ENCODE measurements at regions not wholly inside any gene's neighbourhood (a gene's known extent, or its start where the extent isn't known, plus 50 kb on each side); places are given as distances from the start of the nearest gene placed in this dataset.

GRCh38 chr6:91317247-91317835, 730.5 kb upstream of the MAP3K7 start:
- no peak for DNase-seq
- Histone ChIP-seq H3K79me2 (ENCODE audit: insufficient read depth, low read length) (no peaks in the 10 kb centered on the region), H3K36me3 (replicated peaks in 1 of 2; ENCODE audit: control insufficient read depth in 1 of 2, insufficient read depth in 2 of 2, low read length in 2 of 2) (no peaks in the 10 kb centered on the region), H4K20me1 (ENCODE audit: insufficient read depth, low read length) (no peaks in the 10 kb centered on the region), H2AFZ (ENCODE audit: insufficient read depth, low read depth, low read length, poor library complexity, severe bottlenecking) (no peak overlapping the region), H3K4me1 (ENCODE audit: control insufficient read depth in 1 of 2, insufficient read depth in 2 of 2, low read length in 2 of 2) (no peaks in the 10 kb centered on the region), H3K4me3 (replicated peaks in 1 of 3; ENCODE audit: low read depth in 2 of 3, low read length in 3 of 3) (no peak overlapping the region), H3K4me2 (replicated peaks; ENCODE audit: extremely low read depth, low read length, poor library complexity, severe bottlenecking) (no peak overlapping the region), H3K27me3 (ENCODE audit: control insufficient read depth in 2 of 2, insufficient read depth in 2 of 2, low read length in 2 of 2) (no peaks in the 10 kb centered on the region), H3K9me3 (replicated peaks in 1 of 2; ENCODE audit: control insufficient read depth in 1 of 2, insufficient read depth in 1 of 2, low read length in 2 of 2) (no peaks in the 10 kb centered on the region), H3K9ac (ENCODE audit: insufficient read depth, low read length, poor library complexity, severe bottlenecking) (no peak overlapping the region), H3K27ac (ENCODE audit: low read depth in 1 of 2, low read length in 2 of 2) (no peak overlapping the region)
- H3K27me3 Mint-ChIP-seq (ENCODE audit: low read depth in 3 of 3): peaks cover 0 to 4% (median 0%) of the 10 kb centered on the region in 3 donors
- no peak overlapping the region for H3K27ac Mint-ChIP-seq
- WGBS (ENCODE audit: insufficient coverage): no CpG with 5 or more reads among the region's 2 CpGs
- peaks cover 0 to 2% (median 0%) of the 10 kb centered on the region in 7 donors for H3K9me3 Mint-ChIP-seq
- H3K4me1 Mint-ChIP-seq: no peaks in the 10 kb centered on the region
- H3K36me3 Mint-ChIP-seq: no peaks in the 10 kb centered on the region
- no peak for TF ChIP-seq CTCF (IDR thresholded peaks at IDR 0.05)
- intact Hi-C loops (cut with micrococcal nuclease): no loop called here
- no peak overlapping the region for H3K4me3 Mint-ChIP-seq

GRCh38 chr6:91310178-91310577, 723.3 kb upstream of the MAP3K7 start:
- no peak for TF ChIP-seq CTCF (IDR thresholded peaks at IDR 0.05)
- peaks cover 0 to 2% (median 0%) of the 10 kb centered on the region in 7 donors for H3K9me3 Mint-ChIP-seq
- H3K36me3 ChIP-seq (replicated peaks in 1 of 2; ENCODE audit: control insufficient read depth in 1 of 2, insufficient read depth in 2 of 2, low read length in 2 of 2): no peaks in the 10 kb centered on the region
- no peak overlapping the region for H2AFZ ChIP-seq (ENCODE audit: insufficient read depth, low read depth, low read length, poor library complexity, severe bottlenecking)
- no CpG with 5 or more reads among the region's 6 CpGs for WGBS (ENCODE audit: insufficient coverage)
- no peaks in the 10 kb centered on the region for H3K27me3 Mint-ChIP-seq (ENCODE audit: low read depth in 3 of 3)
- no peak overlapping the region for H3K27ac Mint-ChIP-seq
- no peaks in the 10 kb centered on the region for H3K27me3 ChIP-seq (ENCODE audit: control insufficient read depth in 2 of 2, insufficient read depth in 2 of 2, low read length in 2 of 2)
- no peaks in the 10 kb centered on the region for H3K4me1 ChIP-seq (ENCODE audit: control insufficient read depth in 1 of 2, insufficient read depth in 2 of 2, low read length in 2 of 2)
- H3K9me3 ChIP-seq (replicated peaks in 1 of 2; ENCODE audit: control insufficient read depth in 1 of 2, insufficient read depth in 1 of 2, low read length in 2 of 2): no peaks in the 10 kb centered on the region
- H3K4me1 Mint-ChIP-seq: no peaks in the 10 kb centered on the region
- H3K4me2 ChIP-seq (replicated peaks; ENCODE audit: extremely low read depth, low read length, poor library complexity, severe bottlenecking): no peak overlapping the region
- H4K20me1 ChIP-seq (ENCODE audit: insufficient read depth, low read length): no peaks in the 10 kb centered on the region
- H3K36me3 Mint-ChIP-seq: no peaks in the 10 kb centered on the region
- H3K4me3 Mint-ChIP-seq: no peak overlapping the region
- intact Hi-C loops (cut with micrococcal nuclease): no loop called here
- no peak overlapping the region for H3K9ac ChIP-seq (ENCODE audit: insufficient read depth, low read length, poor library complexity, severe bottlenecking)
- H3K79me2 ChIP-seq (ENCODE audit: insufficient read depth, low read length): no peaks in the 10 kb centered on the region
- no peak for DNase-seq
- no peak overlapping the region for H3K27ac ChIP-seq (ENCODE audit: low read depth in 1 of 2, low read length in 2 of 2)
- H3K4me3 ChIP-seq (replicated peaks in 1 of 3; ENCODE audit: low read depth in 2 of 3, low read length in 3 of 3): no peak overlapping the region
